ENCODE measurements at regions not wholly inside any gene's neighbourhood (a gene's known extent, or its start where the extent isn't known, plus 50 kb on each side); places are given as distances from the start of the nearest gene placed in this dataset.
A peak's percentile ranks its signal among the peaks of the same experiment; 100 is the strongest.
"Not testable (repeated sequence)": the region's sequence is repeated elsewhere in the genome, so short reads cannot be mapped to it uniquely, and the experiment has no call there.

- no peak for DNase-seq
Observed at GRCh38 chr5:173420108-173420507, 91.9 kb upstream of the STC2 start.

GRCh38 chr5:173413471-173413982 is 85.3 kb upstream of the STC2 start:
- no peak for DNase-seq

DNA sequence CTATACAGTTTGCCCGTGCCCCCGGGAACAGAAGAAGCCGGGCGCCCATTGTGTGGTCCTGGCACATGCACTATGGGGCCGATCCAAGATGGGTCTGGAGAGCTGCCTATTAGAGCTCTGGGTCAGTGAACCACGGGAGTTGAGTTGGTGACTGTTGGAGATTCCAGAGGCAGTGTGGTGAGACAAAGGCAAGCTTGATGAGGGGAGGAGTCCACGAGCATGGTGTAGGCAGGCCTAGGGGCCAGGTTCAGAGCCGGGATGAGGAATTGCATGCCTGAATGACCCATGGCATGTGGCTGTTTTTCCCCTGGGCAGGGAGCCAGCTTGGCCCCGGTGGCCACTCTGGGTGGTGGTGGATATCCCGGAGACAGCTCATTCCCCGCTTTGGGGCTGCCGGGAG is 84.4 kb upstream of the STC2 start:
- DNase-seq, result no peak

GRCh38 chr5:173411791-173412555 is 83.8 kb upstream of the STC2 start:
- no peak for DNase-seq

DNA sequence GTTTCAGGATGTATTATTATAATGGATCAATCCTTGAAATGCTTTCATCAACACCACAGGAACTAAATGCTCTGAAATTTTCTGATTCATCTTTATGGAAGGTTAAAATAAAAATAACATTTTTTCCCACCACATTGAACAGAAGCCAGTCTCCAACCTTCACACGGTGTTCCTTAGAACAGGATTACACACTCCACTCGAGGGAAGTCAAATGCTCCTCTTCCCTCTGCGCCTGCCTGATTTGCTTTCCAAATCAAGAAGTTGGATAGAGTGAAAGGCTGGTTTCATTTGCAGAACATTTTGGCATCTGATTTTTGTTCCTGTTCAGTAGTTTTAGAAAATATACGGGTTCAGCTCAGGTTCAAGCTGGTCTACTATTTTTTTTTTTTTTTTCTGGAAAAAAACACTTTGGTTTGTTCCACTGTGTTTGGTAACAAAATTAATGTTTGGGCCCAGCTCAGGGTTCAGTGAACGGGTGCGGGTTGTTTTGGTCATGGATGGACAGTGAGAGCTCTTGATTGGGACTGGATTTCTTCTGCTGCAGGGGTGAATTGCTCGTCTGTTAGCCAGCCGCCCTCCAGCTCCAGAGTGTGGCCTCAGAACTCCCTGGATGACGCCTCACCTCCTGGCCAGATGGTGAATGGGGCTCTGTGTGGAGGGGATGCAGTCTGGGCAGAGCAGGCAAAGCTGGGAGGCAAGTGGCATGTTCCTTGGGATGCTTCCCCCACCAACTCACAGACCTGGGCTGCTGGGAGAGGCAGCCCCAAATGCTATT is 82.4 kb upstream of the STC2 start:
- peak; percentile 40 for DNase-seq

DNA sequence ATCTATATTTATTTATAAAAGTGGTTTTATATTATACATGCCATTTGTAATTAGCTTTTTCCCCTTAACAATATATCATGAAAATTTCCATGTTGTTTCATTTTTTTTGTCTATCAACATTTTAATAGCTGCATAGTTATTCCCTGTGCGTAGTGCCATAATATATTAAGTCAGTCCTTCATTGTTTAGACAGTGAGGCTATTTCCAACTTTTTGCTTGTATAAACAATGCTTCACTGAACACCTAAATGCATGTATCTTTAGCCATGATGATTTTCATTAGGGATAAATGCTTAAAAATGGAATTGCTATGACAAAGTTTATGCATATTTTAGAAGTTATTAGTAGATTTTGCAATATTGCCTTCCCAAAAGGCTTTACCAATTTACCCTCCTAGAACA is 80.7 kb upstream of the STC2 start:
- no peak for DNase-seq

- DNase-seq, result no peak
Observed at GRCh38 chr5:173399851-173400250, 71.6 kb upstream of the STC2 start.

GRCh38 chr5:173397516-173397915 is 69.3 kb upstream of the STC2 start:
- no peak for DNase-seq

- DNase-seq, result no peak
Observed at GRCh38 chr5:173396311-173396993, 68.2 kb upstream of the STC2 start.

DNA sequence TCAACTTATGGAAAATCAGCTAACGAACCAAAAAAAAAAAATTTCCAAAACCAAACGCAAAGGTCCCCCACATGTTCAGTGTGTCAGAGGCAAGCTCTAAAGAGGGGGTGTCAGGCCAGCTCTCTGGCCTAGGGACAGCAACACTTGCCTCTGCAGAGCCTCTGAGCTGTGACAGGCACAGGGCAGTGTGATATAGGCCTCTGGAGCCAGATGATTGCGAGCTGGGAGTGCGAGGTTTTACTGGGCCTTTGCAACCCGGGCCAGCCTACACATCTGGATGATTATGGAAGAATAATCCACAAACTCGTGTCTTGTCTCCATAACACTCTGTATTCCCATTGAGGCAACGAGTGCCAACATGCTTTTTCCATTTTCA is 67.7 kb upstream of the STC2 start:
- DNase-seq, result no peak

DNA sequence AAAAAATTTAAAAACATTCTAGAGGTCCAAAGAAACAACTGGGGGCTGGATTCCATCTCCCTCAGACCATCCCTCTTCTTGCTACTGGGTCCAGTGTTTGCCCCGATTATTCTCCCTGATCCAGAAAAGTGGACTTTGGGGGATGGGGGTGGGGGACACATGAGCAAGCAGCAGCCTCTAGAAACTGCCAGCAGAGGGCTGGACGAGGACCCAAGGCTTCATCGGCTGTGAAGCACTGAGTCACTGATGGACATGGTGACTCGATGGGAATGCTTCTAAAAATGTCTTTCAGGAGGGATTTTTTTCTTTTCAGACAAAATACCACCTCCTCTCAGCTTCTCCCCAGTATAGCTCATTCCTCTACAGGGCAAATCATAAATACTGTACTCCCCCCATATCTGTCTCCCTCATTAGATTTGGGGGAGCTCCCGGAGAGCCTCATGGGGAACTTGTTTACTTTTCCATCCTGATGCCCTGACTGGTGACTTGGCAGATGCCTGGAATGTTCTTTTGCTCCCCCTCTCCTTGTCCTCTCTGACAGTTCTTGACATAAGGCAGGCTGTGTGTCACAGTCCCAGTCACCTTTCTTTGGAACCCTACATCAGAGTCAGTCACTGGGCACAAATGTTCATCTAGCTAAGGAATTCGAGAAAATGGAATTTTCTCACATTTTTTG is 67.2 kb upstream of the STC2 start:
- DNase-seq, result no peak

DNA sequence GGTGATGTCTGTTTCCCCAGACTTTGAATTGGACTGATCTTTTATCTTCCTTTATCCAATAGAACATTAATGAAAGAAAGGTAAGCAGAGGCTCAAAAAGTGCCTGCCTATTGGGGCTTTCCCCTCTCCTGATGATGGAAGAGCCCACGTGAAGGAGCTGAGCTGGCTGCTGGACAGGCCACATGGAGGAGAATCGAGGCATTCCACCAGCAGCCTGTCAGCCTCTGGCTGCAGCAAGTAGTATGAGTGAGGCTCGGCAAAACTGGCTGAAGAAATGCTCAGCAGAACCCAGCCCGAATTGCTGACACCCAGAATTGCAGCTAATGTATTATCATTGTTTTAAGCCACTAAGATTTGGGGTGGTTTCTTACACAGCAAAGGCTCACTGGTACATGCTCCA is 66.5 kb upstream of the STC2 start:
- DNase-seq, result no peak

GRCh38 chr5:173392172-173392571 is 64.0 kb upstream of the STC2 start:
- DNase-seq, result no peak

DNA sequence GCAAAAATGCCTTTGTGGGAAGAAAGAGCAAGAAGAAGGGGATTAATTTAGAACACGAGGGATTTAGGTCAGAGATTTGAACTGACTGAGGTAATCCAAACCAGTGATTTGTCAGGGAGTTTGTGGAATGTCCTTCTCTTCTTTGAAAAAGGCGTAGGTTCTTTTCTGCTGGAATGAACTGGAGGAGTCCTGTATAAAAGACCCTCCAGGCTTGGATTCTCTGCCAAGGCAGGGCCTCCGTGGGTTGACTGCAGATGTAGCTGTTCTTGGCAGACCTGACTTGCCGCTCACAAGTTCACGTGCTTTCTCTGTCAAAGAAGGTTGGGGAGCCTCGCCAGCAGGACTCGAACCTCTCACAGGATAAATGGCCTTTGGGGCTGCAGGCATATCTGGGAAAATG is 62.8 kb upstream of the STC2 start:
- DNase-seq, result peak; percentile 50

GRCh38 chr5:173387293-173387692 is 59.1 kb upstream of the STC2 start:
- DNase-seq, result not testable (repeated sequence)

- DNase-seq, result no peak
Observed at GRCh38 chr5:173385832-173386360, 57.7 kb upstream of the STC2 start.

GRCh38 chr5:173383711-173384110 is 55.5 kb upstream of the STC2 start:
- no peak for DNase-seq

- DNase-seq, result no peak
Observed at GRCh38 chr5:173378727-173379126, 50.5 kb upstream of the STC2 start.
